ENCODE measurements at regions not wholly inside any gene's neighbourhood (a gene's known extent, or its start where the extent isn't known, plus 50 kb on each side); places are given as distances from the start of the nearest gene placed in this dataset.

DNA sequence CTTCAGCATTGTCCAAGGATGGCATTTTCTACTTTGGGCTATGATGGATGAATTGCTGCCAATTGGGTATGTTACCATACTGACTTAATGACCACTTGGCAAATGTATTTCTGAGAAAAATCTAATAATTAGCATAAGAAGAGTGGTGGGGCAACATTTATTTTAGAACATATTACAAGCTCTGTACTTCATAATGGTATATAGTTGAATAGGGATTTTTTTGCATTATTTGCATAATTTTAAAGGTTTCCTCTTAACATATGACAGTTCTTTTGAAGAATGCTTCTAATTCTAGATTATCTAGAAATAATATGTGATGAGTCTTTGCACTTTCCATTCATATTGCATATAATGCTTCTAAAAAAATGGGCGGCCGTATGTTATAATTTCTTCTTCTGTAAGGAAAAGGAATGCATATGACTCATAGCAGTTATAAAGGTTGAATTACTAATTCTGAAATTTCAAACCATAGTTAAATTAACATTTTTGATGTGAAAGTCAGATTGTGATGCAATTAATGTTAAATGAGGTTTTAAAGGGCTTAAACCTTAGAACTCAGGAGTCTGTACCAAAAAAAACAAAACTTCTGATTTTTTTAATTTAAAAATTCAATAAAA lies 1652.3 kb upstream of the SLC39A10 start:
- no peak for TF ChIP-seq ZFX (IDR thresholded peaks at IDR 0.05; ENCODE audit: borderline replicate concordance)
- TF ChIP-seq, protein P1, sequence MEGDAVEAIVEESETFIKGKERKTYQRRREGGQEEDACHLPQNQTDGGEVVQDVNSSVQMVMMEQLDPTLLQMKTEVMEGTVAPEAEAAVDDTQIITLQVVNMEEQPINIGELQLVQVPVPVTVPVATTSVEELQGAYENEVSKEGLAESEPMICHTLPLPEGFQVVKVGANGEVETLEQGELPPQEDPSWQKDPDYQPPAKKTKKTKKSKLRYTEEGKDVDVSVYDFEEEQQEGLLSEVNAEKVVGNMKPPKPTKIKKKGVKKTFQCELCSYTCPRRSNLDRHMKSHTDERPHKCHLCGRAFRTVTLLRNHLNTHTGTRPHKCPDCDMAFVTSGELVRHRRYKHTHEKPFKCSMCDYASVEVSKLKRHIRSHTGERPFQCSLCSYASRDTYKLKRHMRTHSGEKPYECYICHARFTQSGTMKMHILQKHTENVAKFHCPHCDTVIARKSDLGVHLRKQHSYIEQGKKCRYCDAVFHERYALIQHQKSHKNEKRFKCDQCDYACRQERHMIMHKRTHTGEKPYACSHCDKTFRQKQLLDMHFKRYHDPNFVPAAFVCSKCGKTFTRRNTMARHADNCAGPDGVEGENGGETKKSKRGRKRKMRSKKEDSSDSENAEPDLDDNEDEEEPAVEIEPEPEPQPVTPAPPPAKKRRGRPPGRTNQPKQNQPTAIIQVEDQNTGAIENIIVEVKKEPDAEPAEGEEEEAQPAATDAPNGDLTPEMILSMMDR (IDR thresholded peaks at IDR 0.05) = no peak
- H3K27ac ChIP-seq = no peak overlapping the region

DNA sequence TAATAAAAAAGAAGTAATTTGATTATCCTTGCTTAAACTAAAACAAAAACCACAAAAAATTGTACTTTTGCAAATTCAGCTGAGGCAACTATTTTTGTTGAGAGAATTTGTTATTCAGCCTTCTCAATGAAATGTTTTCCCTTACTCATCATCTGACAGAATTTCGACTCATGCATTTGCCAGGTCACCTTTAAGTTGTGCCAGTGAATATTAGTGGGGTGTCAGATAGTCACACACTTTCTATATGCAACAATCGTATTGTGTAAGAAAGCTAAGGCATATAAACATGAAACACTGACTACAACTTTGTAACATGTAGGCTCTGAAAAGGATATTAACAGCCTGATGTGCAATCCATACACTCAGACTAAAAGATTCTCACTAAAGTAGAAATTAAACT lies 1653.1 kb upstream of the SLC39A10 start:
- TF ChIP-seq, protein P1 (IDR thresholded peaks at IDR 0.05) = no peak
- no peak for TF ChIP-seq ZFX (IDR thresholded peaks at IDR 0.05; ENCODE audit: borderline replicate concordance)
- no peak overlapping the region for H3K27ac ChIP-seq

- TF ChIP-seq ZFX (IDR thresholded peaks at IDR 0.05; ENCODE audit: borderline replicate concordance) = no peak
- TF ChIP-seq, protein P1 (IDR thresholded peaks at IDR 0.05) = no peak
- H3K27ac ChIP-seq = no peak overlapping the region
Observed at GRCh38 chr2:194002699-194003368, 1654.2 kb upstream of the SLC39A10 start.

GRCh38 chr2:193990868-193991267 lies 1666.2 kb upstream of the SLC39A10 start:
- H3K27ac ChIP-seq = no peak overlapping the region
- TF ChIP-seq ZFX (IDR thresholded peaks at IDR 0.05; ENCODE audit: borderline replicate concordance) = no peak
- TF ChIP-seq, protein P1 (IDR thresholded peaks at IDR 0.05) = no peak

DNA sequence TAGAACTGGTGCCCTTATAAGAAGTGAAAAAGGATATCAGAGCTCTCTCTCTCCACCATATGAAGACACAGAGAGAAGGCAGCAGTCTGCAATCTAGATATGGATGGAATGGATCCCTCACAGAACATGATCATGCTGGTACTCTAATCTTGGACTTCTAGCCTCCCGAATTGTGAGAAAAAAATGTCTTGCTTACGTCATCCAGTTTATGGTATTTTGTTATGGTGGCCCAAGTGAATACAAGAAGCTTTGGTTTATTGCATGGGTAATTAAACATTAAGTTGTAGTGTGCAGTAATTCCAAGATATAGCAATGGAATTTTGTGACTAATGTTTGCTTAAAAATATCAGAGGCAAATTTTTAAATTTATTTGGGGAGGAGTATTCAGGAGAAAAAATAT lies 1667.4 kb upstream of the SLC39A10 start:
- no peak for TF ChIP-seq ZFX (IDR thresholded peaks at IDR 0.05; ENCODE audit: borderline replicate concordance)
- TF ChIP-seq, protein P1 (IDR thresholded peaks at IDR 0.05) = no peak
- H3K27ac ChIP-seq = no peak overlapping the region

- TF ChIP-seq, protein P1 (IDR thresholded peaks at IDR 0.05) = no peak
- TF ChIP-seq ZFX (IDR thresholded peaks at IDR 0.05; ENCODE audit: borderline replicate concordance) = no peak
- no peak overlapping the region for H3K27ac ChIP-seq
Observed at GRCh38 chr2:193988784-193989183, 1668.2 kb upstream of the SLC39A10 start.

GRCh38 chr2:193985272-193985671 lies 1671.8 kb upstream of the SLC39A10 start:
- TF ChIP-seq ZFX (IDR thresholded peaks at IDR 0.05; ENCODE audit: borderline replicate concordance) = no peak
- TF ChIP-seq, protein P1 (IDR thresholded peaks at IDR 0.05) = no peak
- H3K27ac ChIP-seq = no peak overlapping the region

All from 22Rv1 (cell line).